HG03342 (cell line): ENCODE measurements at regions not wholly inside any gene's neighbourhood (a gene's known extent, or its start where the extent isn't known, plus 50 kb on each side); places are given as distances from the start of the nearest gene placed in this dataset.

ENCODE experiments used
- ATAC-seq: cut with Tn5 transposase; IDR thresholded peaks from one replicate; pipeline ENCODE4 v1.9.1; 2021; ENCODE audit warnings: mild to moderate bottlenecking, moderate library complexity; ENCODE audit not compliant: unreplicated experiment

- ATAC-seq = no peak
Observed at GRCh38 chr12:67578976-67579661, 69.4 kb upstream of the DYRK2 start.

- ATAC-seq = no peak
Observed at GRCh38 chr12:67579662-67580003, 68.9 kb upstream of the DYRK2 start.

DNA sequence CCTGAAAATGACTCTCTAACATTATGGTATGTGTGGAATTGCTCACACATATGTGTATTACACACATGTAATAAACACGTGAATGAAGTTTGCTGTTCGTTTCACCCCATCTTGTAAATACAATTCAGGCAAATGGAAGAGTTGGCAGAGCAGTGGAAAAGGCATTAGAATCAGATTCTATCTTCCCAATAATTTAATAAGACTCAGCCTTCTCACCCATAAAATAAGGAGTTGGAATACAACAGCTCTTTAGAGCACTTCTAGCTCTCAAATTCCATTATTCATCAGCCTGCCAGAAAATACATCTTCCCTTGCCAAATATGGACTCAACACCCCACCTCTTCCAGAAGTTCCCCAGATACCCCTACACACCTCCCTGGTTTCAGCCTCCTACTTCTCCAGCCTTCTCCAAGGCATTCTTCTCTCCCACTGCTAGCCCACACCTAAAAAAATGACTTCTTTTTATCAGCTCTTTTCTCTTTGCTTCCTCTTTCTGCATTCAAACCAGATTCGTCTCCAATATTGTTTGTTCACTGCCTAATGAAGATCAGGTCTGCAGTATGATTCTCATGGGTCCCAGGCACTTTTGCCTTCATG, 66.2 kb upstream of the DYRK2 start:
- no peak for ATAC-seq

DNA sequence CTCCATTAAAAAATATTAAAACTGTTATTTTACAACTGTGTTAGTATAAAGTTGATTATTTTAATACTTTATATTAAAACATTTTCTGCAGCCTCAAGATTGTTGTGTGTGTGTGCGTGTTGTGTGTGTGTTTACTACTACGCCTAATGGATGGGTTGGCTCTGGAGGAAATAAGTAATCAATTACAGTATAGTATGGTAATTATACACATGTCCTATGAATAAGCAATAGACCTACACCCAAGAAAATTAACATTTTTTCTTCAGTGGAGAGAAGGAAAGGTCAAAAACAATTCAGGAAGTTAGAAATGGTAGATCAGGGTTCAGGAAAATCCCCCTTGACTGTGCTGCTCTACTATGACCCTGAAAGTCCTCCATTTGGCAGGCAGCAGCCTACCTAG, 65.7 kb upstream of the DYRK2 start:
- no peak for ATAC-seq

DNA sequence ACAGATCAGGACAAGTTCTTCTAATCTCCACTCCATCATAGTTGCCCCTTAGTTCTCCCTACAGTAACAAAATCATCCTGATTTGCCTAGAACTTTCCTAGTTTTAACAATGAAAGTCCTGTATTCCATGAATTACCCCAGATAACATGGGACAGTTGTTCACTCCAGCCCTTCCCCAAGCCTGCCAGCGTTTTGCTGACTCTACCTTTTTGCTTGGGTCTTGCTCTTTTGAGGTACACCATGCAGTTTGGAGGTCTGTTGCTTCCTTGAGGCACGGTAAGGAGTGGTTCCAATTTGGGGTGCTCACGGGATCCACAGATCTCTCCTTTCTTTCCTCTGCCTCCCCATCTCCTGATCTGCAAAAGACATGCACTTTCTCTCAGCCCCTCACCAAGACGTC, 61.6 kb upstream of the DYRK2 start:
- no peak for ATAC-seq

GRCh38 chr12:67589078-67589477, 59.5 kb upstream of the DYRK2 start:
- ATAC-seq = no peak

DNA sequence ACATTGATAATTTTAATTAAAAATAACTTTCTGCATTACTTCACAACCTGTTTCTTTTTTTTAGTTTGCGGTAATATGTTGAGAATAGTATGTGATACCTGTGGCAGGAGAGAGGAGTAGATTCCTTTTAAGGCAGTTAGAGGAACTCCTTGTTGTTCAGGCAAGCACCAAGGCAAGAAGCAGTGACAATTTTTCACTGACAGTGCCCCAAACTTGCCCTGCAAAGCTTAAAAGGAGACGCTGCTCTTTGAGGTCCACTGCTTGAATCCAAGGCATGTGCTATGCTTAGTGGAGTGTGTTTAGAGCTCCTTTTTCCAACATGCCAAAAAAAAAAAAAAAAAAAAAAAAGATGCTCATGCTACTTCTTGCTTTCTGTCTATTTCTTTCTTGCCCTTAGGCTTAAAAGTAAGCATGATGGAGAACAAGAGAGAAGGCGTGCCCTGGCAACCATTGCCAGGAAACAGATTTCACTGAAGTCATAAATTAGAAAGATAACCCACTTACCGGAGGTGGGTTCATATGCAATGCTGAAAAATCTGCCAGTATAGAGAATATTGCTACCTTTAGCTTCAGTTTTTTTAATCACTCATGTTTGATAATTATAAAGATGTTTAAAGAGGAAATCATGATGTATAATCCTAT, 58.3 kb upstream of the DYRK2 start:
- ATAC-seq = no peak

DNA sequence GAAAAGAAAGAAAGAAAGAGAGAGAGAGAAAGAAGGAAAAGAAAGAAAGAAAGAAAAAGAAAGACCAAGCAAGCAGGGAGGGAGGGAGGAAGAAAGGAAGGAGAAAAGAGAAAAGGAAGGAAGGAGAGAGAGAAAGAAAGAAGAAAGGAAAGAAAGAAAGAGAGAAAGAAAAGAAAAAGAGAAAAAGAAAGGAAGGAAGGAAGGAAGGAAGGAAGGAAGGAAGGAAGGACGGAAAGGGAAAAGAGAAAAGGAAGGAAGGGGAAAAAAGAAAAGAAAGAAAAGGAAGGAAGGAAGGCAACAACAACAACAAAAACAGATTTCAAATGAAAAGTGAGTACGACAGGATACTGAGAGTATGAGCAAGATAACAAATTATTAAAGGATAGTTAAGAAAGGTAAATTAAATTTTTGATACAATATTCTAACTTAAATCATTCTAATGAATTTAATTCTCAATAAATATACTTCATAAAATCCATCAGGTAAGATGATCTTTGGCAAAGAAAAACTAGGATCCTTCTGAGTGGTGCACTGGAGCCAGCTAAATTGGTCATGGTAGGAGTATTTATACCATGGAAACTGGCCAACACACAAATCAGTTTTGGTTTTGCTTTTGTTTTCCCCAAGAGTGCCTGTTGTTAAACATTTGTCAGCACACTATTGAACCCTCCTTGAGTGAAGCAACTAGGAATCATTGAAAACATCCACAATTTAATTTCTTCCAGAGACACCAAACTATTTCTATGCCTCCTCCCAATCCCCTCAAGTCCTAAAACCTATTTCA, 56.1 kb upstream of the DYRK2 start:
- ATAC-seq = peak; percentile 97

- peak; percentile 21 for ATAC-seq
Observed at GRCh38 chr12:67593041-67593440, 55.5 kb upstream of the DYRK2 start.

GRCh38 chr12:67593461-67594330, 54.8 kb upstream of the DYRK2 start:
- no peak for ATAC-seq

DNA sequence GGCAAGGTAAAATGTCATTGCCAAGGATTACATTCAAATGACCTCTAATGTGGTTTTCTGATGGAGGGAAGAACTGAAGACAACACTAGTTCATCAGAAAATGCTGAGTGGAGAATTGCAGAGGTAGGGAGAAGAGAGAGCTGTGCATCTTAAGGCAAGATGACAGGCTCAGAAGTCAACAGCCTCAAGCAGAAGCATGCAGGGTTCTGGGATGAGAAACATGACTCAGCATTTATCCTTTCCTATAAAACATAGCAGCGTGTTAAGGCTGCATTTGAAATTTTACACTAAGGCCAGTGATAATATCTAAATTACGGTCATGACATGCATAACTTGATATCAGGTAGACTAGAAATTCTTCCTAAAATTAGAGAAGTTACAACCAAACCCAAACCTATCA, 53.7 kb upstream of the DYRK2 start:
- ATAC-seq = no peak

DNA sequence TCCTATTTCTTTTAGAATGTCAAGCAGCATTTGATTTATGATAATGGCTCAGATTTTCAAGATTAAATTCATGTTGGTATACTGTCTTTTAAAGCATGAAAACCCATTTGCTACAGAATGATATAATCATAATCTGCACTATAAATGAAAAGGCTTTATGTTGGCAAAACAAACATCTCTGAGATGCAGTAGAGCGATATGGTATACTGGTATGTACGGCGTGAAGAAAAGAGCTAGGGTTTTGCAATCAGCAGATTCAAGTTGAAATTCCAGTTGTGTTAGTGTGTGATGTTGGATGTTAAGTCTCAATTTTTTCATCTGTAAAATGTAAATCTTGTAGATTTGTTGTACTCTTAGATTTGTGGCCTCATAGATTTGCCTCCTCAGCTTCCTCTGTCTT, 53.2 kb upstream of the DYRK2 start:
- ATAC-seq = no peak

DNA sequence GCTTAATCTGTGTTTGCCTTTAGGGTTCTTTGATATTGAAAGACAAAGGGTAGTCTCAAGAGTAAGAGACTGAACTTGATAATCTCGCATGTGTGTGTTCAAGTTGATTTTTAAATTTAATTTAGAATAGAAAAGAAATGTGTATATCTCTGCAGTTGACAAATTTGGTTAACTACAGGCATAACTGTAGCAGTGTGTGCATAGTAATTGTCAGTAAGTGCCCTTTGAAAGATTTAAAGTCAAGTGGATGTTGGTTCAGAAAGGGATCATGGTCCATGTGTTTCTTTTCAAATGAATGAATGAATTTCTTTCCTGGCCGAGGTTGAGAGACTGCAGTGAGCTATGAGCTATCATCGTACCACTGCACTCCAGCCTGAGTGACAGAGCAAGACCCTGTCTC, 49.9 kb upstream of the DYRK2 start:
- ATAC-seq = no peak
